GM19035 (cell line): ENCODE measurements at regions not wholly inside any gene's neighbourhood (a gene's known extent, or its start where the extent isn't known, plus 50 kb on each side); places are given as distances from the start of the nearest gene placed in this dataset.
"Not testable (repeated sequence)": the region's sequence is repeated elsewhere in the genome, so short reads cannot be mapped to it uniquely, and the experiment has no call there.

Experiments used
- ATAC-seq: cut with Tn5 transposase; IDR thresholded peaks from one replicate; pipeline ENCODE4 v1.9.1; 2021; ENCODE audit not compliant: unreplicated experiment

- ATAC-seq = no peak
These were observed 133.4 kb downstream of the FZD1 start for GRCh38 chr7:91397612-91398011.

- ATAC-seq = no peak
These were observed 134.1 kb downstream of the FZD1 start for GRCh38 chr7:91398341-91398740.

GRCh38 chr7:91405092-91405788, 141.0 kb downstream of the FZD1 start:
- no peak for ATAC-seq

GRCh38 chr7:91405873-91406272, 141.6 kb downstream of the FZD1 start:
- ATAC-seq = not testable (repeated sequence)

- ATAC-seq = no peak
These were observed 143.7 kb downstream of the FZD1 start for GRCh38 chr7:91407942-91408341.

GRCh38 chr7:91408388-91409154, 144.3 kb downstream of the FZD1 start:
- ATAC-seq = no peak

GRCh38 chr7:91411060-91411459, 146.8 kb downstream of the FZD1 start:
- no peak for ATAC-seq

- no peak for ATAC-seq
These were observed 148.1 kb downstream of the FZD1 start for GRCh38 chr7:91412298-91412697.

- no peak for ATAC-seq
These were observed 150.5 kb downstream of the FZD1 start for GRCh38 chr7:91414734-91415133.

- no peak for ATAC-seq
These were observed 152.1 kb downstream of the FZD1 start for GRCh38 chr7:91416155-91416865.

GRCh38 chr7:91420606-91421005, 156.4 kb downstream of the FZD1 start:
- no peak for ATAC-seq

- ATAC-seq = no peak
These were observed 156.8 kb downstream of the FZD1 start for GRCh38 chr7:91421018-91421417.

GRCh38 chr7:91424371-91424770, 160.1 kb downstream of the FZD1 start:
- ATAC-seq = no peak

- ATAC-seq = no peak
These were observed 160.9 kb downstream of the FZD1 start for GRCh38 chr7:91425149-91425548.

GRCh38 chr7:91427051-91427450, 162.8 kb downstream of the FZD1 start:
- ATAC-seq = no peak

- no peak for ATAC-seq
These were observed 167.4 kb downstream of the FZD1 start for GRCh38 chr7:91431601-91432000.

GRCh38 chr7:91434836-91435235, 170.6 kb downstream of the FZD1 start:
- no peak for ATAC-seq

GRCh38 chr7:91435381-91436059, 171.3 kb downstream of the FZD1 start:
- no peak for ATAC-seq

GRCh38 chr7:91436655-91437054, 172.4 kb downstream of the FZD1 start:
- no peak for ATAC-seq

- ATAC-seq = not testable (repeated sequence)
These were observed 176.0 kb downstream of the FZD1 start for GRCh38 chr7:91440198-91440597.

- no peak for ATAC-seq
These were observed 179.6 kb downstream of the FZD1 start for GRCh38 chr7:91443862-91444261.
